Neural cell (in vitro differentiated cells): ENCODE measurements at regions not wholly inside any gene's neighbourhood (a gene's known extent, or its start where the extent isn't known, plus 50 kb on each side); places are given as distances from the start of the nearest gene placed in this dataset.

Experiments used
- H2AFZ ChIP-seq: fragments of 200-600, 300-800 bp; sonication (generic), shearing (Covaris generic); 2 replicates; pipeline ENCODE4 v1.6.0; 2014; ENCODE audit warnings: low read depth, mild to moderate bottlenecking, antibody characterized with exemption, low read length, moderate library complexity
- H3F3A ChIP-seq: fragments of 200-600 bp; shearing (Covaris generic); 2 replicates; pipeline ENCODE4 v1.6.1; 2016; ENCODE audit warnings: mild to moderate bottlenecking, moderate library complexity, mixed read lengths, antibody characterized with exemption, low read length; ENCODE audit not compliant: insufficient read depth, poor library complexity, severe bottlenecking
- H3K27ac ChIP-seq: fragments of 200-600, 300-800 bp; sonication (generic), shearing (Covaris generic); 2 replicates; pipeline ENCODE4 v1.5.1; 2014; ENCODE audit warnings: mild to moderate bottlenecking, low read length, moderate library complexity
- H3K27me3 ChIP-seq: fragments of 300-800, 200-600 bp; sonication (generic), shearing (Covaris generic); 2 replicates; pipeline ENCODE4 v1.6.0; 2014; ENCODE audit warnings: mild to moderate bottlenecking, low read depth, low read length, moderate library complexity; ENCODE audit not compliant: insufficient read depth
- H3K36me3 ChIP-seq: fragments of 300-800, 200-600 bp; sonication (generic), shearing (Covaris generic); 2 replicates; pipeline ENCODE4 v1.5.1; 2014; ENCODE audit warnings: mild to moderate bottlenecking, antibody characterized with exemption, low read length, moderate library complexity; ENCODE audit not compliant: insufficient read depth
- H3K4me2 ChIP-seq: fragments of 300-800, 200-600 bp; sonication (generic), shearing (Covaris generic); 2 replicates; pipeline ENCODE4 v1.6.0; 2014; ENCODE audit warnings: mild to moderate bottlenecking, low read length
- H3K4me3 ChIP-seq: fragments of 300-800, 200-600 bp; sonication (generic), shearing (Covaris generic); 2 replicates; pipeline ENCODE4 v1.5.1; 2014; ENCODE audit warnings: mild to moderate bottlenecking, low read length, moderate library complexity
- H3K79me2 ChIP-seq: fragments of 200-600 bp; shearing (Covaris generic); replicated peaks from 2 replicates; pipeline ENCODE4 v1.6.0; 2014; ENCODE audit warnings: mild to moderate bottlenecking, low read length, moderate library complexity; ENCODE audit not compliant: insufficient read depth
- H3K9ac ChIP-seq: fragments of 300-800, 200-600 bp; sonication (generic), shearing (Covaris generic); 2 replicates; pipeline ENCODE4 v1.6.1; 2016; ENCODE audit warnings: mild to moderate bottlenecking, low read length, mixed read lengths
- H3K9me2 ChIP-seq: fragments of 200-600 bp; shearing (Covaris generic); 2 replicates; pipeline ENCODE4 v1.6.1; 2016; ENCODE audit warnings: mild to moderate bottlenecking, low read length, mixed read lengths; ENCODE audit not compliant: insufficient read depth
- H3K9me3 ChIP-seq: fragments of 200-600, 300-800 bp; sonication (generic), shearing (Covaris generic); 2 replicates; pipeline ENCODE4 v1.6.1; 2016; ENCODE audit warnings: mild to moderate bottlenecking, mixed run types, low read length, moderate library complexity, mixed read lengths
- H4K20me1 ChIP-seq: fragments of 200-600 bp; shearing (Covaris generic); 2 replicates; pipeline ENCODE4 v1.6.1; 2016; ENCODE audit warnings: mild to moderate bottlenecking, mixed run types; ENCODE audit not compliant: insufficient read depth
- CTCF ChIP-seq: fragments of 450-650 bp; IDR thresholded peaks from 2 replicates; pipeline ENCODE4 v1.5.1; 2014; ENCODE audit warnings: antibody characterized with exemption, mild to moderate bottlenecking, moderate library complexity; ENCODE audit not compliant: poor library complexity, severe bottlenecking
- EP300 ChIP-seq: fragments of 450-650 bp; conservative IDR thresholded peaks from 2 replicates; pipeline ENCODE4 v1.6.1; 2014; ENCODE audit warnings: antibody characterized with exemption, mild to moderate bottlenecking, moderate library complexity; ENCODE audit not compliant: poor library complexity, severe bottlenecking
- EZH2 ChIP-seq: fragments of 200-600, 300-800 bp; shearing (Covaris generic), sonication (generic); IDR thresholded peaks from 2 replicates; pipeline ENCODE4 v1.6.1; 2014; ENCODE audit warnings: antibody characterized with exemption, low read length, borderline replicate concordance, mild to moderate bottlenecking; ENCODE audit not compliant: insufficient read depth, poor library complexity, severe bottlenecking
- MXI1 ChIP-seq: fragments of 450-650 bp; conservative IDR thresholded peaks from 2 replicates; pipeline ENCODE4 v1.6.1; 2014; ENCODE audit warnings: antibody characterized with exemption, mild to moderate bottlenecking; ENCODE audit not compliant: poor library complexity, severe bottlenecking
- POLR2AphosphoS5 ChIP-seq: IDR thresholded peaks from 2 replicates; pipeline ENCODE4 v1.6.1; 2012
- RAD21 ChIP-seq: fragments of 450-650 bp; conservative IDR thresholded peaks from 2 replicates; pipeline ENCODE4 v1.6.1; 2014; ENCODE audit warnings: antibody characterized with exemption, mild to moderate bottlenecking, moderate library complexity
- SMC3 ChIP-seq: fragments of 450-650 bp; conservative IDR thresholded peaks from 2 replicates; pipeline ENCODE4 v1.6.1; 2014; ENCODE audit warnings: antibody characterized with exemption, mild to moderate bottlenecking, moderate library complexity; ENCODE audit not compliant: poor library complexity
- TAF1 ChIP-seq: IDR thresholded peaks from 2 replicates; pipeline ENCODE4 v1.6.1; 2012; ENCODE audit warnings: low read depth
- TF ChIP-seq, protein P1 (sequence below): IDR thresholded peaks from 2 replicates; pipeline ENCODE4 v1.6.1; 2012; ENCODE audit warnings: borderline replicate concordance

- Histone ChIP-seq H3K4me3 (no peak overlapping the region), H3K4me2 (no peak overlapping the region), H2AFZ (no peak overlapping the region), H3K27me3 (no peaks in the 10 kb centered on the region), H3K9ac (no peak overlapping the region), H3K9me3 (no peaks in the 10 kb centered on the region), H4K20me1 (no peaks in the 10 kb centered on the region), H3F3A (no peaks in the 10 kb centered on the region), H3K79me2 (no peaks in the 10 kb centered on the region), H3K9me2 (no peaks in the 10 kb centered on the region), H3K27ac (no peak overlapping the region), H3K36me3 (no peaks in the 10 kb centered on the region)
- TF ChIP-seq EP300 = no peak
- no peak for TF ChIP-seq CTCF
- no peak for TF ChIP-seq POLR2AphosphoS5
- no peak for TF ChIP-seq MXI1
- no peak for TF ChIP-seq RAD21
- TF ChIP-seq, protein P1, sequence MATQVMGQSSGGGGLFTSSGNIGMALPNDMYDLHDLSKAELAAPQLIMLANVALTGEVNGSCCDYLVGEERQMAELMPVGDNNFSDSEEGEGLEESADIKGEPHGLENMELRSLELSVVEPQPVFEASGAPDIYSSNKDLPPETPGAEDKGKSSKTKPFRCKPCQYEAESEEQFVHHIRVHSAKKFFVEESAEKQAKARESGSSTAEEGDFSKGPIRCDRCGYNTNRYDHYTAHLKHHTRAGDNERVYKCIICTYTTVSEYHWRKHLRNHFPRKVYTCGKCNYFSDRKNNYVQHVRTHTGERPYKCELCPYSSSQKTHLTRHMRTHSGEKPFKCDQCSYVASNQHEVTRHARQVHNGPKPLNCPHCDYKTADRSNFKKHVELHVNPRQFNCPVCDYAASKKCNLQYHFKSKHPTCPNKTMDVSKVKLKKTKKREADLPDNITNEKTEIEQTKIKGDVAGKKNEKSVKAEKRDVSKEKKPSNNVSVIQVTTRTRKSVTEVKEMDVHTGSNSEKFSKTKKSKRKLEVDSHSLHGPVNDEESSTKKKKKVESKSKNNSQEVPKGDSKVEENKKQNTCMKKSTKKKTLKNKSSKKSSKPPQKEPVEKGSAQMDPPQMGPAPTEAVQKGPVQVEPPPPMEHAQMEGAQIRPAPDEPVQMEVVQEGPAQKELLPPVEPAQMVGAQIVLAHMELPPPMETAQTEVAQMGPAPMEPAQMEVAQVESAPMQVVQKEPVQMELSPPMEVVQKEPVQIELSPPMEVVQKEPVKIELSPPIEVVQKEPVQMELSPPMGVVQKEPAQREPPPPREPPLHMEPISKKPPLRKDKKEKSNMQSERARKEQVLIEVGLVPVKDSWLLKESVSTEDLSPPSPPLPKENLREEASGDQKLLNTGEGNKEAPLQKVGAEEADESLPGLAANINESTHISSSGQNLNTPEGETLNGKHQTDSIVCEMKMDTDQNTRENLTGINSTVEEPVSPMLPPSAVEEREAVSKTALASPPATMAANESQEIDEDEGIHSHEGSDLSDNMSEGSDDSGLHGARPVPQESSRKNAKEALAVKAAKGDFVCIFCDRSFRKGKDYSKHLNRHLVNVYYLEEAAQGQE = no peak
- no peak for TF ChIP-seq EZH2
These were observed 154.8 kb upstream of the MAST4 start for GRCh38 chr5:66441351-66441750.

- Histone ChIP-seq H3K4me3 (no peak overlapping the region), H3K36me3 (no peaks in the 10 kb centered on the region), H3K27me3 (no peaks in the 10 kb centered on the region), H3K9me2 (no peaks in the 10 kb centered on the region), H3K27ac (no peak overlapping the region), H3K9me3 (no peaks in the 10 kb centered on the region), H2AFZ (no peak overlapping the region), H3K4me2 (no peak overlapping the region), H3K79me2 (no peaks in the 10 kb centered on the region), H3F3A (no peaks in the 10 kb centered on the region), H4K20me1 (no peaks in the 10 kb centered on the region), H3K9ac (no peak overlapping the region)
- TF ChIP-seq EP300 = no peak
- TF ChIP-seq TAF1 = no peak
- TF ChIP-seq MXI1 = no peak
- no peak for TF ChIP-seq CTCF
- TF ChIP-seq, protein P1 = no peak
- no peak for TF ChIP-seq RAD21
- TF ChIP-seq SMC3 = no peak
- no peak for TF ChIP-seq POLR2AphosphoS5
- no peak for TF ChIP-seq EZH2
These were observed 153.2 kb upstream of the MAST4 start for GRCh38 chr5:66442951-66443445.
